SK-N-SH (cell line): ENCODE measurements at regions not wholly inside any gene's neighbourhood (a gene's known extent, or its start where the extent isn't known, plus 50 kb on each side); places are given as distances from the start of the nearest gene placed in this dataset.

Source experiments
- CTCF ChIA-PET: fragments of 300-600, 350-600 bp; formaldehyde crosslinking; extraction: SDS; loops from one replicate; lab custom pipeline; 2021; lab: Yijun Ruan, JAX
- POLR2A ChIA-PET: fragments of 350-600 bp; sonication (Branson Sonifier 250); formaldehyde crosslinking; extraction: SDS; loops from one replicate; lab custom pipeline; 2020; ENCODE audit warnings: antibody characterized with exemption, inconsistent platforms; lab: Yijun Ruan, JAX
- DNase-seq: peaks from one replicate; pipeline ENCODE4 v3.0.0; 2012
- H2AFZ ChIP-seq: fragments of 200-600 bp; sonication (generic); 2 replicates; pipeline ENCODE4 v1.8.1; 2016; ENCODE audit warnings: antibody characterized with exemption, mild to moderate bottlenecking, low read depth
- H3F3A ChIP-seq: fragments of 200-600 bp; sonication (generic); replicated peaks from 2 replicates; pipeline ENCODE3; 2016; ENCODE audit warnings: antibody characterized with exemption, mild to moderate bottlenecking; ENCODE audit not compliant: insufficient read depth
- H3K27ac ChIP-seq, 2 experiments: fragments of 200-500 bp in 1 of 2; fragments of 200-600 bp in 1 of 2; sonication (Bioruptor generic) in 1 of 2; sonication (generic), shearing (Covaris generic) in 1 of 2; 2 replicates each; pipeline versions ENCODE4 v1.5.1 to v1.6.1; 2014 to 2016; ENCODE audit warnings: low read depth in 2 of 2, inconsistent platforms in 1 of 2, low read length in 1 of 2, mild to moderate bottlenecking in 1 of 2, mixed read lengths in 1 of 2
- H3K27me3 ChIP-seq: fragments of 200-600 bp; sonication (generic), shearing (Covaris generic); 2 replicates; pipeline ENCODE4 v1.6.1; 2016; ENCODE audit warnings: mixed run types; ENCODE audit not compliant: insufficient read depth
- H3K36me3 ChIP-seq, 2 experiments: fragments of 200-500 bp in 1 of 2; fragments of 200-600 bp in 1 of 2; sonication (Bioruptor generic) in 1 of 2; sonication (generic) in 1 of 2; replicated peaks in 1 of 2; 2 replicates each; pipeline versions ENCODE3 to v1.5.1; 2014 to 2016; ENCODE audit warnings: low read length in 1 of 2, mild to moderate bottlenecking in 1 of 2; ENCODE audit not compliant: insufficient read depth in 2 of 2, control insufficient read depth in 1 of 2
- H3K4me1 ChIP-seq, 2 experiments: fragments of 200-500 bp in 1 of 2; fragments of 200-600 bp in 1 of 2; sonication (Bioruptor generic) in 1 of 2; sonication (generic), shearing (Covaris generic) in 1 of 2; 2 replicates each; pipeline versions ENCODE4 v1.5.1 to v1.6.1; 2014 to 2016; ENCODE audit warnings: low read depth in 1 of 2, low read length in 1 of 2, mixed run types in 1 of 2; ENCODE audit not compliant: insufficient read depth in 2 of 2, control insufficient read depth in 1 of 2
- H3K4me2 ChIP-seq: fragments of 200-600 bp; sonication (generic), shearing (Covaris generic); 2 replicates; pipeline ENCODE4 v1.6.1; 2017; ENCODE audit warnings: mixed run types
- H3K4me3 ChIP-seq, 2 experiments: fragments of 200-500 bp in 1 of 2; fragments of 200-600 bp in 1 of 2; sonication (Bioruptor generic) in 1 of 2; sonication (generic), shearing (Covaris generic) in 1 of 2; 2 replicates each; pipeline versions ENCODE4 v1.5.1 to v1.8.1; 2014 to 2016; ENCODE audit warnings: low read depth in 2 of 2, inconsistent platforms in 1 of 2, low read length in 1 of 2, mild to moderate bottlenecking in 1 of 2, mixed read lengths in 1 of 2, moderate library complexity in 1 of 2
- H3K79me2 ChIP-seq: fragments of 200-600 bp; sonication (generic); 2 replicates; pipeline ENCODE4 v1.8.1; 2017; ENCODE audit warnings: mild to moderate bottlenecking; ENCODE audit not compliant: insufficient read depth
- H3K9ac ChIP-seq: fragments of 200-600 bp; sonication (generic); 2 replicates; pipeline ENCODE4 v1.6.1; 2017; ENCODE audit warnings: mixed run types
- H3K9me2 ChIP-seq: fragments of 200-600 bp; sonication (generic); 2 replicates; pipeline ENCODE4 v1.6.1; 2017; ENCODE audit warnings: mixed run types
- H3K9me3 ChIP-seq: fragments of 200-600 bp; sonication (generic); 2 replicates; pipeline ENCODE4 v1.6.1; 2017; ENCODE audit warnings: mixed run types, mild to moderate bottlenecking, moderate library complexity
- H4K20me1 ChIP-seq: fragments of 200-600 bp; sonication (generic); 2 replicates; pipeline ENCODE4 v1.6.1; 2017; ENCODE audit warnings: mild to moderate bottlenecking, mixed run types; ENCODE audit not compliant: insufficient read depth
- CHD2 ChIP-seq: fragments of 150-350 bp; IDR thresholded peaks from 2 replicates; pipeline ENCODE4 v1.6.1; 2018; ENCODE audit warnings: low read length; ENCODE audit not compliant: partially characterized antibody
- ELF1 ChIP-seq: IDR thresholded peaks from 2 replicates; pipeline ENCODE4 v1.4.0; 2012
- FOSL2 ChIP-seq: IDR thresholded peaks from 2 replicates; pipeline ENCODE4 v1.4.0; 2012; ENCODE audit warnings: low read depth, mild to moderate bottlenecking, moderate library complexity, borderline replicate concordance
- GATA2 ChIP-seq: sonication (generic); formaldehyde crosslinking; IDR thresholded peaks from 2 replicates; pipeline ENCODE4 v1.5.0; 2020; ENCODE audit warnings: mild to moderate bottlenecking, missing genetic modification reagents
- MEF2A ChIP-seq: IDR thresholded peaks from 2 replicates; pipeline ENCODE4 v1.4.0; 2012; ENCODE audit warnings: low read depth, borderline replicate concordance
- MXI1 ChIP-seq: IDR thresholded peaks from 2 replicates; pipeline ENCODE4 v1.6.1; 2012; ENCODE audit warnings: mild to moderate bottlenecking, low read depth, low read length, improper control_type of control experiment
- NFIC ChIP-seq: IDR thresholded peaks from 2 replicates; pipeline ENCODE4 v1.4.0; 2012; ENCODE audit warnings: borderline replicate concordance
- NRF1 ChIP-seq: IDR thresholded peaks from 2 replicates; pipeline ENCODE4 v1.6.1; 2012; ENCODE audit warnings: low read depth, mild to moderate bottlenecking, low read length
- POLR2AphosphoS5 ChIP-seq: IDR thresholded peaks from 2 replicates; pipeline ENCODE4 v1.6.1; 2012; ENCODE audit warnings: low read depth, low read length
- RCOR1 ChIP-seq: fragments of 150-350 bp; IDR thresholded peaks from 2 replicates; pipeline ENCODE4 v1.6.1; 2017; ENCODE audit warnings: antibody characterized with exemption, low read length
- RFX5 ChIP-seq: IDR thresholded peaks from 2 replicates; pipeline ENCODE4 v1.6.1; 2012; ENCODE audit warnings: mild to moderate bottlenecking, improper control_type of control experiment, low read length
- RXRA ChIP-seq: IDR thresholded peaks from 2 replicates; pipeline ENCODE4 v1.4.0; 2012; ENCODE audit warnings: low read depth, mild to moderate bottlenecking, borderline replicate concordance
- SIN3A ChIP-seq: IDR thresholded peaks from 2 replicates; pipeline ENCODE4 v1.6.1; 2012; ENCODE audit warnings: low read depth, mild to moderate bottlenecking, low read length, moderate library complexity, borderline replicate concordance
- SMC3 ChIP-seq: IDR thresholded peaks from 2 replicates; pipeline ENCODE4 v1.6.1; 2012; ENCODE audit warnings: low read depth, low read length, improper control_type of control experiment
- TEAD4 ChIP-seq: IDR thresholded peaks from 2 replicates; pipeline ENCODE4 v1.4.0; 2012; ENCODE audit warnings: mild to moderate bottlenecking, borderline replicate concordance; ENCODE audit not compliant: insufficient read depth
- YY1 ChIP-seq: IDR thresholded peaks from 2 replicates; pipeline ENCODE4 v1.4.0; 2012; ENCODE audit warnings: low read depth, mild to moderate bottlenecking
- WGBS: methylation state at CpG from one replicate; pipeline ENCODE4 v1.1.6; 2017; ENCODE audit warnings: low lambda C conversion rate; 5-methylcytosine and 5-hydroxymethylcytosine counted together
- TF ChIP-seq, protein P1 (sequence below): IDR thresholded peaks from 2 replicates; pipeline ENCODE4; 2012
- TF ChIP-seq, protein P2 (sequence below): fragments of 150-350 bp; IDR thresholded peaks from 2 replicates; pipeline ENCODE4 v1.6.1; 2016; ENCODE audit warnings: mild to moderate bottlenecking, low read depth, low read length
- TF ChIP-seq, protein P3 (sequence below): fragments of 200-600 bp; sonication (generic); IDR thresholded peaks from 2 replicates; pipeline ENCODE4 v1.6.1; 2017; ENCODE audit warnings: antibody characterized with exemption, mild to moderate bottlenecking, moderate library complexity
- TF ChIP-seq, protein P4 (sequence below): IDR thresholded peaks from 2 replicates; pipeline ENCODE4 v1.4.0; 2012; ENCODE audit warnings: low read depth
- TF ChIP-seq, protein P5 (sequence below): IDR thresholded peaks from 2 replicates; pipeline ENCODE4 v1.4.0; 2012; ENCODE audit warnings: low read depth, borderline replicate concordance
- TF ChIP-seq, protein P6 (sequence below): IDR thresholded peaks from 2 replicates; pipeline ENCODE4 v1.4.0; 2012; ENCODE audit warnings: low read depth, borderline replicate concordance

DNA sequence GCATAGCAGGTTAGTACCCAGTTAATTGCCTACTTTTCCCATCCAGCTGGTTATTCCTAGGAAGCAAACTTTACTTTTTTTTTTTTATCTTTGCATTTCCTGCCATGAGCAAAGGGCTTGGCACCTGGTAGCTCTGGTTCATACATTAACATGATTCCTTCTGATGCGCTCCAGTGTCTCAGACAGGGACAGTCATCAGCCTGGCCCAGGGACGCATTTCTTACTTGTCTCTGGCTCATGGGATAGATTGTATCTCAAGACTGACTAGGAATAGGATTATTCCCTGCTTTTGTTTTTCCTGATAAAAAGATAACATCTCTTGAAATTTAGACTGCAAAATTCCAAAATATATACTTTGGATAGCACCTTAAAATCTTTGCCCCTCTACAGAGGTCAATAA is 571.5 kb upstream of the TENM3 start:
- H3K9me3 ChIP-seq: no peaks in the 10 kb centered on the region
- no peaks in the 10 kb centered on the region for H3K79me2 ChIP-seq
- peaks cover 0 to 2% of the 10 kb centered on the region in 2 experiments; a peak in 2 of 4 replicates for H3K4me1 ChIP-seq
- H3K4me3 ChIP-seq: no peak overlapping the region
- no peaks in the 10 kb centered on the region for H4K20me1 ChIP-seq
- no peak overlapping the region for H2AFZ ChIP-seq
- no peaks in the 10 kb centered on the region for H3K36me3 ChIP-seq
- no peak overlapping the region for H3K4me2 ChIP-seq
- H3K27me3 ChIP-seq: no peaks in the 10 kb centered on the region
- no peak overlapping the region for H3K27ac ChIP-seq
- H3K9me2 ChIP-seq: no peaks in the 10 kb centered on the region
- H3K9ac ChIP-seq: no peak overlapping the region
- no peaks in the 10 kb centered on the region for H3F3A ChIP-seq
- DNase-seq: no peak
- TF ChIP-seq MXI1 (no peak), GATA2 (CRISPR knock-in tag) (peak; percentile 6; the same call in 1 of the 2 replicates), SIN3A (no peak), MEF2A (no peak), ELF1 (no peak), SMC3 (no peak)
- TF ChIP-seq, protein P1, sequence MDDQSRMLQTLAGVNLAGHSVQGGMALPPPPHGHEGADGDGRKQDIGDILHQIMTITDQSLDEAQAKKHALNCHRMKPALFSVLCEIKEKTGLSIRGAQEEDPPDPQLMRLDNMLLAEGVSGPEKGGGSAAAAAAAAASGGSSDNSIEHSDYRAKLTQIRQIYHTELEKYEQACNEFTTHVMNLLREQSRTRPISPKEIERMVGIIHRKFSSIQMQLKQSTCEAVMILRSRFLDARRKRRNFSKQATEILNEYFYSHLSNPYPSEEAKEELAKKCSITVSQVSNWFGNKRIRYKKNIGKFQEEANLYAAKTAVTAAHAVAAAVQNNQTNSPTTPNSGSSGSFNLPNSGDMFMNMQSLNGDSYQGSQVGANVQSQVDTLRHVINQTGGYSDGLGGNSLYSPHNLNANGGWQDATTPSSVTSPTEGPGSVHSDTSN: no peak
- TF ChIP-seq, all 33 proteins: peak for 1
- ChIA-PET POLR2A (no interaction called here), CTCF (no interaction called here)
- 59% methylated on average over 2 of the region's 2 CpGs for WGBS

DNA sequence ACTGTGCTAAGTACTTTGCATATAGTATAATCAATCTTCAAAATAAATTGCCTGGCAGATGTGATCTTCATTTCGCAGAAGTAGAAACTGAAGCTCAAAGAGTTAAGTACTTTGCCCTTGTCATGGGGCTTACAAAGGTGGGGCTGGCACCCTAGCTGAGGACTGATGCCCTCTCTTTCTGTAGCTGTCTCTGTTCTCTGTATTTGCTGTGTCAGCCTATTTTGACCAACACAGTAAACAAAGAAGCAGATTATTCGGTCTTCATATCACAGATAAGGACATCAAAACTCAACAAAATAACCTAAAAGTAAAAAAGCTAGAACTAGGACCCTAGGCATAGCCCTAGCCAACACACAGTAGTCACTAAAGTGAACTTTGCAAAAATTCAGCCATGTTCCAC is 570.5 kb upstream of the TENM3 start:
- Histone ChIP-seq H3K9ac (no peak overlapping the region), H3K9me3 (no peaks in the 10 kb centered on the region), H3K4me2 (no peak overlapping the region), H4K20me1 (no peaks in the 10 kb centered on the region), H3K9me2 (no peaks in the 10 kb centered on the region), H3K4me1 (peaks cover 2 to 8% of the 10 kb centered on the region in 2 experiments; a peak in 2 of 4 replicates), H3K36me3 (no peaks in the 10 kb centered on the region), H3K27me3 (no peaks in the 10 kb centered on the region), H2AFZ (no peak overlapping the region)
- POLR2A ChIA-PET: no interaction called here
- whole genome bisulfite sequencing: 85% methylated on average over 2 of the region's 2 CpGs
- TF ChIP-seq RXRA (no peak), NFIC (no peak), SIN3A (no peak), GATA2 (CRISPR knock-in tag) (no peak), FOSL2 (no peak), TEAD4 (no peak), RFX5 (no peak), POLR2AphosphoS5 (no peak), YY1 (no peak), CHD2 (no peak), MXI1 (no peak), NRF1 (no peak), SMC3 (no peak), RCOR1 (no peak)
- TF ChIP-seq, protein P2, sequence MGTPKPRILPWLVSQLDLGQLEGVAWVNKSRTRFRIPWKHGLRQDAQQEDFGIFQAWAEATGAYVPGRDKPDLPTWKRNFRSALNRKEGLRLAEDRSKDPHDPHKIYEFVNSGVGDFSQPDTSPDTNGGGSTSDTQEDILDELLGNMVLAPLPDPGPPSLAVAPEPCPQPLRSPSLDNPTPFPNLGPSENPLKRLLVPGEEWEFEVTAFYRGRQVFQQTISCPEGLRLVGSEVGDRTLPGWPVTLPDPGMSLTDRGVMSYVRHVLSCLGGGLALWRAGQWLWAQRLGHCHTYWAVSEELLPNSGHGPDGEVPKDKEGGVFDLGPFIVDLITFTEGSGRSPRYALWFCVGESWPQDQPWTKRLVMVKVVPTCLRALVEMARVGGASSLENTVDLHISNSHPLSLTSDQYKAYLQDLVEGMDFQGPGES: no peak
- TF ChIP-seq, protein P3, sequence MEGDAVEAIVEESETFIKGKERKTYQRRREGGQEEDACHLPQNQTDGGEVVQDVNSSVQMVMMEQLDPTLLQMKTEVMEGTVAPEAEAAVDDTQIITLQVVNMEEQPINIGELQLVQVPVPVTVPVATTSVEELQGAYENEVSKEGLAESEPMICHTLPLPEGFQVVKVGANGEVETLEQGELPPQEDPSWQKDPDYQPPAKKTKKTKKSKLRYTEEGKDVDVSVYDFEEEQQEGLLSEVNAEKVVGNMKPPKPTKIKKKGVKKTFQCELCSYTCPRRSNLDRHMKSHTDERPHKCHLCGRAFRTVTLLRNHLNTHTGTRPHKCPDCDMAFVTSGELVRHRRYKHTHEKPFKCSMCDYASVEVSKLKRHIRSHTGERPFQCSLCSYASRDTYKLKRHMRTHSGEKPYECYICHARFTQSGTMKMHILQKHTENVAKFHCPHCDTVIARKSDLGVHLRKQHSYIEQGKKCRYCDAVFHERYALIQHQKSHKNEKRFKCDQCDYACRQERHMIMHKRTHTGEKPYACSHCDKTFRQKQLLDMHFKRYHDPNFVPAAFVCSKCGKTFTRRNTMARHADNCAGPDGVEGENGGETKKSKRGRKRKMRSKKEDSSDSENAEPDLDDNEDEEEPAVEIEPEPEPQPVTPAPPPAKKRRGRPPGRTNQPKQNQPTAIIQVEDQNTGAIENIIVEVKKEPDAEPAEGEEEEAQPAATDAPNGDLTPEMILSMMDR: no peak
- TF ChIP-seq, protein P4, sequence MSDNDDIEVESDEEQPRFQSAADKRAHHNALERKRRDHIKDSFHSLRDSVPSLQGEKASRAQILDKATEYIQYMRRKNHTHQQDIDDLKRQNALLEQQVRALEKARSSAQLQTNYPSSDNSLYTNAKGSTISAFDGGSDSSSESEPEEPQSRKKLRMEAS: no peak
- TF ChIP-seq, protein P5, sequence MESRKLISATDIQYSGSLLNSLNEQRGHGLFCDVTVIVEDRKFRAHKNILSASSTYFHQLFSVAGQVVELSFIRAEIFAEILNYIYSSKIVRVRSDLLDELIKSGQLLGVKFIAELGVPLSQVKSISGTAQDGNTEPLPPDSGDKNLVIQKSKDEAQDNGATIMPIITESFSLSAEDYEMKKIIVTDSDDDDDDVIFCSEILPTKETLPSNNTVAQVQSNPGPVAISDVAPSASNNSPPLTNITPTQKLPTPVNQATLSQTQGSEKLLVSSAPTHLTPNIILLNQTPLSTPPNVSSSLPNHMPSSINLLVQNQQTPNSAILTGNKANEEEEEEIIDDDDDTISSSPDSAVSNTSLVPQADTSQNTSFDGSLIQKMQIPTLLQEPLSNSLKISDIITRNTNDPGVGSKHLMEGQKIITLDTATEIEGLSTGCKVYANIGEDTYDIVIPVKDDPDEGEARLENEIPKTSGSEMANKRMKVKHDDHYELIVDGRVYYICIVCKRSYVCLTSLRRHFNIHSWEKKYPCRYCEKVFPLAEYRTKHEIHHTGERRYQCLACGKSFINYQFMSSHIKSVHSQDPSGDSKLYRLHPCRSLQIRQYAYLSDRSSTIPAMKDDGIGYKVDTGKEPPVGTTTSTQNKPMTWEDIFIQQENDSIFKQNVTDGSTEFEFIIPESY: no peak
- TF ChIP-seq, protein P6, sequence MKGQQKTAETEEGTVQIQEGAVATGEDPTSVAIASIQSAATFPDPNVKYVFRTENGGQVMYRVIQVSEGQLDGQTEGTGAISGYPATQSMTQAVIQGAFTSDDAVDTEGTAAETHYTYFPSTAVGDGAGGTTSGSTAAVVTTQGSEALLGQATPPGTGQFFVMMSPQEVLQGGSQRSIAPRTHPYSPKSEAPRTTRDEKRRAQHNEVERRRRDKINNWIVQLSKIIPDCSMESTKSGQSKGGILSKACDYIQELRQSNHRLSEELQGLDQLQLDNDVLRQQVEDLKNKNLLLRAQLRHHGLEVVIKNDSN: no peak
- TF ChIP-seq, all 33 proteins: peak for 0
- Histone ChIP-seq H3F3A (no peaks in the 10 kb centered on the region), H3K4me3 (no peak overlapping the region), H3K79me2 (no peaks in the 10 kb centered on the region), H3K27ac (no peak overlapping the region)
- CTCF ChIA-PET: interaction anchor here (1.0 to 1.4 kb wide), 2 partner anchors 9 to 10 kb away, joined by 3 read pairs; no protein-coding TSS in a partner anchor
- DNase-seq: no peak
